ENCODE measurements at regions not wholly inside any gene's neighbourhood (a gene's known extent, or its start where the extent isn't known, plus 50 kb on each side); places are given as distances from the start of the nearest gene placed in this dataset.

- Mint-ChIP-seq H3K27me3 (ENCODE audit: unreplicated experiment) (no peaks in the 10 kb centered on the region), H3K9me3 (ENCODE audit: low read depth, unreplicated experiment) (peaks cover 8% of the 10 kb centered on the region), H3K36me3 (ENCODE audit: insufficient read depth, unreplicated experiment) (no peaks in the 10 kb centered on the region), H3K4me3 (ENCODE audit: low read depth, unreplicated experiment) (no peak overlapping the region), H3K27ac (ENCODE audit: unreplicated experiment) (no peak overlapping the region), H3K4me1 (ENCODE audit: low read depth, unreplicated experiment) (no peaks in the 10 kb centered on the region)
- peak; percentile 37 for DNase-seq
- intact Hi-C loops (cut with micrococcal nuclease; ENCODE audit: unreplicated experiment), result loop anchor here (1.0 to 10.0 kb wide), 3 partner anchors 334 to 1230 kb away; no protein-coding TSS in a partner anchor
- CTCF ChIA-PET, result interaction anchor here (1.0 to 1.2 kb wide), 2 partner anchors 10 to 1192 kb away, joined by 3 to 4 read pairs; no protein-coding TSS in a partner anchor
- BruUV-seq (replicated peaks), result no TSS peak
- TF ChIP-seq CTCF (IDR thresholded peaks at IDR 0.05; ENCODE audit: unreplicated experiment), result peak; percentile 46
Measured at GRCh38 chr5:30040488-30041118, 1152.9 kb upstream of the CDH6 start.

DNA sequence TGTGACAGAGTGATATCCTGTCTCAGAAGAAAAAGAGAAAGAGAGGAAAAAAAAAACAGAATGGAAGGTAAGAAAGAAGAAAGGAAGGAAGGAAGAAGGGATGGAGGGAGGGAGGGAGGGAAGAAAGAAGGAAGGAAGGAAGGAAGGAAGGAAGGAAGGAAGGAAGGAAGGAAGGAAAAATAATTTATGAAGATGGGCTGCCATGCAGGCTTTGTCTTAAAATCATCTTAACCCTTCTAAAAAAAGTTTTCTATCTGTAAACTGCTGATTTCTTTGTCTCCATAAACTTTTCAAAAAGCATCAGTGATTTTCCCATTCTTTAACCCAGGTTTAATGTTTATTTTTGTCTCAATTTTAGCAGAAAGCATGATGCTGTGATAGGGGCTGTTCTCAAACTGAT is 1154.1 kb upstream of the CDH6 start:
- Mint-ChIP-seq H3K4me1 (ENCODE audit: low read depth, unreplicated experiment) (no peaks in the 10 kb centered on the region), H3K27me3 (ENCODE audit: unreplicated experiment) (no peaks in the 10 kb centered on the region), H3K27ac (ENCODE audit: unreplicated experiment) (no peak overlapping the region), H3K9me3 (ENCODE audit: low read depth, unreplicated experiment) (peaks cover 8% of the 10 kb centered on the region), H3K36me3 (ENCODE audit: insufficient read depth, unreplicated experiment) (no peaks in the 10 kb centered on the region), H3K4me3 (ENCODE audit: low read depth, unreplicated experiment) (no peak overlapping the region)
- TF ChIP-seq CTCF (IDR thresholded peaks at IDR 0.05; ENCODE audit: unreplicated experiment), result no peak
- intact Hi-C loops (cut with micrococcal nuclease; ENCODE audit: unreplicated experiment), result no loop called here
- no TSS peak for BruUV-seq (replicated peaks)
- CTCF ChIA-PET, result interaction anchor here (0.6 kb wide), 1 partner anchor 19 kb away, joined by 3 read pairs; no protein-coding TSS in a partner anchor
- no peak for DNase-seq

GRCh38 chr5:30034870-30035269 is 1158.6 kb upstream of the CDH6 start:
- no TSS peak for BruUV-seq (replicated peaks)
- CTCF ChIA-PET, result no interaction called here
- no peak overlapping the region for H3K4me3 Mint-ChIP-seq (ENCODE audit: low read depth, unreplicated experiment)
- no peak for TF ChIP-seq CTCF (IDR thresholded peaks at IDR 0.05; ENCODE audit: unreplicated experiment)
- no peak overlapping the region for H3K27ac Mint-ChIP-seq (ENCODE audit: unreplicated experiment)
- intact Hi-C loops (cut with micrococcal nuclease; ENCODE audit: unreplicated experiment), result no loop called here
- peaks cover 9% of the 10 kb centered on the region for H3K9me3 Mint-ChIP-seq (ENCODE audit: low read depth, unreplicated experiment)
- no peaks in the 10 kb centered on the region for H3K4me1 Mint-ChIP-seq (ENCODE audit: low read depth, unreplicated experiment)
- no peaks in the 10 kb centered on the region for H3K36me3 Mint-ChIP-seq (ENCODE audit: insufficient read depth, unreplicated experiment)
- H3K27me3 Mint-ChIP-seq (ENCODE audit: unreplicated experiment), result no peaks in the 10 kb centered on the region
- no peak for DNase-seq

GRCh38 chr5:30030101-30030500 is 1163.4 kb upstream of the CDH6 start:
- DNase-seq, result no peak
- no TSS peak for BruUV-seq (replicated peaks)
- Mint-ChIP-seq H3K27ac (ENCODE audit: unreplicated experiment) (no peak overlapping the region), H3K27me3 (ENCODE audit: unreplicated experiment) (no peaks in the 10 kb centered on the region), H3K9me3 (ENCODE audit: low read depth, unreplicated experiment) (peaks cover 6% of the 10 kb centered on the region), H3K36me3 (ENCODE audit: insufficient read depth, unreplicated experiment) (no peaks in the 10 kb centered on the region), H3K4me1 (ENCODE audit: low read depth, unreplicated experiment) (no peaks in the 10 kb centered on the region), H3K4me3 (ENCODE audit: low read depth, unreplicated experiment) (no peak overlapping the region)
- TF ChIP-seq CTCF (IDR thresholded peaks at IDR 0.05; ENCODE audit: unreplicated experiment), result no peak
- intact Hi-C loops (cut with micrococcal nuclease; ENCODE audit: unreplicated experiment), result no loop called here
- CTCF ChIA-PET, result no interaction called here
